Lower lobe of right lung (tissue), 2 donors: ENCODE measurements at regions not wholly inside any gene's neighbourhood (a gene's known extent, or its start where the extent isn't known, plus 50 kb on each side); places are given as distances from the start of the nearest gene placed in this dataset.

Experiments used
- ATAC-seq, 2 donors: fragments of 200-7000 bp; cut with Tn5 transposase; one replicate each; pipeline ENCODE4 v1.9.1; 2020 to 2022; ENCODE audit warnings: mild to moderate bottlenecking in 2 of 2, moderate library complexity in 2 of 2
- DNase-seq: peaks from one replicate; pipeline ENCODE4 v3.0.0-alpha.2; 2020
- H3K27ac ChIP-seq: fragments of 200-600 bp; one replicate; pipeline ENCODE4 v1.8.0; 2022
- H3K27me3 ChIP-seq: fragments of 200-600 bp; one replicate; pipeline ENCODE4 v1.8.0; 2022; ENCODE audit warnings: low read depth
- H3K36me3 ChIP-seq: fragments of 200-600 bp; one replicate; pipeline ENCODE4 v1.8.0; 2022; ENCODE audit warnings: mild to moderate bottlenecking
- H3K4me1 ChIP-seq: fragments of 200-600 bp; one replicate; pipeline ENCODE4 v1.8.0; 2022
- H3K4me3 ChIP-seq: fragments of 200-600 bp; one replicate; pipeline ENCODE4 v1.8.0; 2022; ENCODE audit warnings: mild to moderate bottlenecking
- H3K9me3 ChIP-seq: fragments of 200-600 bp; one replicate; pipeline ENCODE4 v1.8.0; 2022
- CTCF ChIP-seq: fragments of 200-600 bp; IDR thresholded peaks from one replicate; pipeline ENCODE4 v1.8.0; 2022; ENCODE audit warnings: antibody characterized with exemption, mild to moderate bottlenecking
- intact Hi-C: fragments of 100-400 bp; cut with DNase I; formaldehyde crosslinking; loops from one replicate; pipeline ENCODE4 v1.11.0; 2022
- donor health status: DM: no; HTN: yes; CAD: no; lungs with severe emphysema.

DNA sequence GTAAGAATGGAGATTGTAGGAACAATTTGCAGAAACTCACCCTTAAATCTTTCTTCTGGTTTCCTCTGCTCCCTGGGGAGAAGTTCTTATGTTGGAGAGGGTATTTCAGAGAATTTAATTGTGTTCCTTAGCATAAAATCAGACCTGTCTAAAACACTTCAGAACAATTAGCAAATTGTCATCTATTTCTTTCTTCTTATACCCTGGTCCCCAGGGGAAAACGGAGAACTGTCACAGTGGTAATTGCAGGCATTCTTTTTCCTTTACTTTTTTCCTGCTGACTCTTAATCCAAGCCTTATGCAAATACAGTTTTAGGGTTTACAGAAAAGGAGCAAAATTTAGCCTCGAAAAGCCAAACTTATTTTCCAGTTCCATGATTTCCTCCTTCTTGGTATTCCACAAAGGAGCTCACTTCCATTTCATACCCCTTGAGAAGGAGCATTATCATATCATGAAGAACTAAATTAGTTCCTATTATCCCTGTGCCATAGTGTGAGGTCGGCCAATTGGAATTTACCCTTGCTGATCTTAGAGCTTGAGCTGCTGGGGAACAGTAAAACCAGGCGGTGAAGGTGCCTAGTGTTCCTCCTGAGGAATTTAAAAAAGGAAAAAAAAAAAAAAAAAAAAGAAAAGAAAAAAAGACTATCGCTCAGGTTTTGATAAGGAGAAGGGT is 173.8 kb downstream of the IL15 start:
- Histone ChIP-seq H3K4me3 (no peak overlapping the region), H3K36me3 (no peaks in the 10 kb centered on the region), H3K27ac (no peak overlapping the region), H3K4me1 (no peaks in the 10 kb centered on the region), H3K27me3 (no peaks in the 10 kb centered on the region), H3K9me3 (no peaks in the 10 kb centered on the region)
- no peak for DNase-seq
- no peak for ATAC-seq
- intact Hi-C loops: no loop called here
- TF ChIP-seq CTCF: no peak

- intact Hi-C loops: no loop called here
- no peak for ATAC-seq
- no peak overlapping the region for H3K4me3 ChIP-seq
- no peaks in the 10 kb centered on the region for H3K9me3 ChIP-seq
- H3K27ac ChIP-seq: no peak overlapping the region
- TF ChIP-seq CTCF: no peak
- no peaks in the 10 kb centered on the region for H3K27me3 ChIP-seq
- no peak for DNase-seq
- H3K4me1 ChIP-seq: no peaks in the 10 kb centered on the region
- no peaks in the 10 kb centered on the region for H3K36me3 ChIP-seq
These were observed 174.5 kb downstream of the IL15 start for GRCh38 chr4:141810712-141811375.

- Histone ChIP-seq H3K4me1 (no peaks in the 10 kb centered on the region), H3K36me3 (no peaks in the 10 kb centered on the region), H3K9me3 (no peaks in the 10 kb centered on the region), H3K27ac (no peak overlapping the region), H3K27me3 (no peaks in the 10 kb centered on the region), H3K4me3 (no peak overlapping the region)
- DNase-seq (no peak), ATAC-seq (no peak)
- intact Hi-C loops: no loop called here
- TF ChIP-seq CTCF: no peak
These were observed 175.8 kb downstream of the IL15 start for GRCh38 chr4:141812158-141812557.

DNA sequence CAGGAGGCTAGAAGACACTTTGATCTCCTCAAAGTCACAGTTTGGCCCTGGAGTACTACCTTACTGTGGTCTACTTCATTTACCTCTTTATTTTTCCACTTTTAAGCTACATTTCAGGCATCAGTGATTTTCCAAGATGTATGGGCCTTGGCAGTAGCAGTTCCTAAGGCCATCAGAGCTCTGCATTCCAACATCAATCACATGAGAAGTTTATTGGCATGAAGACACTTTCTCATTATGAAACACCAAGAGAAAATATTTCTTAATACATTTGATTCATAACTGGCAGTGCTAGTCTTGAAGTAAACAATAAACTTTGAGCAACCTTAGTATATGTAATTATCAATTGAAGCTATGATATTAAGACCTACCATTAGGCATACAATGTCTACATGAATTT is 178.1 kb downstream of the IL15 start:
- no peak for DNase-seq
- TF ChIP-seq CTCF: no peak
- no peak for ATAC-seq
- Histone ChIP-seq H3K27me3 (no peaks in the 10 kb centered on the region), H3K27ac (no peak overlapping the region), H3K9me3 (no peaks in the 10 kb centered on the region), H3K4me3 (no peak overlapping the region), H3K4me1 (no peaks in the 10 kb centered on the region), H3K36me3 (no peaks in the 10 kb centered on the region)
- intact Hi-C loops: no loop called here

- Histone ChIP-seq H3K4me3 (no peak overlapping the region), H3K27ac (no peak overlapping the region), H3K4me1 (no peaks in the 10 kb centered on the region), H3K27me3 (no peaks in the 10 kb centered on the region), H3K36me3 (no peaks in the 10 kb centered on the region), H3K9me3 (no peaks in the 10 kb centered on the region)
- DNase-seq (no peak), ATAC-seq (peak in 1 of 2 donors; percentile 34)
- no peak for TF ChIP-seq CTCF
- intact Hi-C loops: no loop called here
These were observed 179.3 kb downstream of the IL15 start for GRCh38 chr4:141815646-141816045.
